ENCODE measurements at regions not wholly inside any gene's neighbourhood (a gene's known extent, or its start where the extent isn't known, plus 50 kb on each side); places are given as distances from the start of the nearest gene placed in this dataset.

DNA sequence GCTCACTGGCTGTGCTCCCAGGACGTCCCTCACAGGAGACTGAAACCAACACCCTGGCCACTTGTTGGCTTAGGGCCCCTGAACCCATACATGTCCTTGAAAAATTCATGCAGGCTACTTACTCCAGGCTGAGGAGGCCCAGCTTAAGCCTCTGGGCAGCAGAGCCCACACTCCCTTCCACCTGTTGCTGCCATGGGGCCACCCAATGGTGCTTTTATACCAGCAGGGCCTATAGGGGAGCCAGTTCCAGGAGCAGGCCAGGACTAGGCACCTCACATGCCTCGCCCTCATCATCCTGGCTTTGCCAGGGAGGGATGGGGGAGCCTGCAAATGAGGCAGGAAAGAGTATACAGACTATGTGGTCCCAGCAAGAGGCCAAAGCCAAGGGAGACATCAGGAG lies 181.7 kb upstream of the NECTIN1 start:
- DNase-seq (ENCODE audit: low read depth) = no peak

GRCh38 chr11:119910051-119910450 lies 181.1 kb upstream of the NECTIN1 start:
- H3K4me3 ChIP-seq (ENCODE audit: low read depth, low read length) = no peak overlapping the region
- DNase-seq (ENCODE audit: low read depth) = no peak
- TF ChIP-seq CTCF (IDR thresholded peaks at IDR 0.05; ENCODE audit: control insufficient read depth, extremely low read depth, insufficient read depth) = no peak

More for the DNA sequence above, 181.7 kb upstream of the NECTIN1 start:
- TF ChIP-seq CTCF (IDR thresholded peaks at IDR 0.05; ENCODE audit: control insufficient read depth, extremely low read depth, insufficient read depth) = no peak
- no peak overlapping the region for H3K4me3 ChIP-seq (ENCODE audit: low read depth, low read length)

DNA sequence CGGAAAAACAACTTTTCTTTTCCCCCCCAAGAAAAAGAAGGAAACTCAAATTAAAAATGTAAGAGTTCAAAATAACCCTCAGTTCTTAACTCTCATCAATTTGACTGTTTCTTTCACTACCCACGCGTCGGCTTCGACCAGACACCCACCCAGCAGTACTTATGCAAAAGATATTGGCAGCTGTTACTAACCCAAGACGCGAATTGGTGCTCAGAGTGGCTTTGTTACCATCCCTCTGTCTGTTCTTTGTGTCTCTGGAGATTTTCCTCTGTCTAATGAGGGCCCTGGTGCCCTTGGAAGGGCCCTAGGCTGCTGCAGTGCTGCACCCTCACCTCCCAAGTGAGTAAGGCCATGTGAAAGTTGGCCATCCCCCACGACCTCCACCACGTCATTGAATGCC lies 180.5 kb upstream of the NECTIN1 start:
- no peak for TF ChIP-seq CTCF (IDR thresholded peaks at IDR 0.05; ENCODE audit: control insufficient read depth, extremely low read depth, insufficient read depth)
- no peak for DNase-seq (ENCODE audit: low read depth)
- H3K4me3 ChIP-seq (ENCODE audit: low read depth, low read length) = no peak overlapping the region

GRCh38 chr11:119909077-119909476 lies 180.1 kb upstream of the NECTIN1 start:
- TF ChIP-seq CTCF (IDR thresholded peaks at IDR 0.05; ENCODE audit: control insufficient read depth, extremely low read depth, insufficient read depth) = no peak
- no peak overlapping the region for H3K4me3 ChIP-seq (ENCODE audit: low read depth, low read length)
- DNase-seq (ENCODE audit: low read depth) = no peak

GRCh38 chr11:119908573-119908904 lies 179.5 kb upstream of the NECTIN1 start:
- no peak for TF ChIP-seq CTCF (IDR thresholded peaks at IDR 0.05; ENCODE audit: control insufficient read depth, extremely low read depth, insufficient read depth)
- DNase-seq (ENCODE audit: low read depth) = no peak
- H3K4me3 ChIP-seq (ENCODE audit: low read depth, low read length) = no peak overlapping the region

- no peak overlapping the region for H3K4me3 ChIP-seq (ENCODE audit: low read depth, low read length)
- no peak for TF ChIP-seq CTCF (IDR thresholded peaks at IDR 0.05; ENCODE audit: control insufficient read depth, extremely low read depth, insufficient read depth)
- no peak for DNase-seq (ENCODE audit: low read depth)
These were observed 179.0 kb upstream of the NECTIN1 start for GRCh38 chr11:119907878-119908572.
